ENCODE measurements at regions not wholly inside any gene's neighbourhood (a gene's known extent, or its start where the extent isn't known, plus 50 kb on each side); places are given as distances from the start of the nearest gene placed in this dataset.

GRCh38 chr13:48920730-48921129 is 55.0 kb upstream of the FNDC3A start:
- TF ChIP-seq CTCF (IDR thresholded peaks at IDR 0.05) (no peak), POLR2A (IDR thresholded peaks at IDR 0.05) (no peak)

Measured in Peyer's patch (tissue), 4 donors.